Sigmoid colon (tissue), 6 donors: ENCODE measurements at regions not wholly inside any gene's neighbourhood (a gene's known extent, or its start where the extent isn't known, plus 50 kb on each side); places are given as distances from the start of the nearest gene placed in this dataset.

Experiments
- DNase-seq: peaks from one replicate; pipeline ENCODE4 v3.0.0-alpha.2; 2019
- H3K27ac ChIP-seq, 4 donors: fragments of 200-600 bp; sonication (generic); one replicate each; pipeline ENCODE4 v1.5.1; 2016 to 2019; ENCODE audit warnings: mild to moderate bottlenecking in 1 of 4
- H3K27me3 ChIP-seq, 3 donors: fragments of 200-600 bp; sonication (generic); one replicate each; pipeline ENCODE4 v1.5.1; 2019; ENCODE audit warnings: mild to moderate bottlenecking in 1 of 3
- H3K36me3 ChIP-seq, 4 donors: fragments of 200-600 bp; sonication (generic); one replicate each; pipeline ENCODE4 v1.5.1; 2016 to 2019
- H3K4me1 ChIP-seq, 4 donors: fragments of 200-600 bp; sonication (generic); one replicate each; pipeline ENCODE4 v1.5.1; 2017 to 2019
- H3K4me3 ChIP-seq, 4 donors: fragments of 200-600 bp; sonication (generic); one replicate each; pipeline ENCODE4 v1.5.1; 2017 to 2019; ENCODE audit warnings: mild to moderate bottlenecking in 2 of 4, moderate library complexity in 1 of 4
- H3K9me3 ChIP-seq, 4 donors: fragments of 200-600 bp in 3 of 4; sonication (generic) in 3 of 4; one replicate each; pipeline versions ENCODE4 v1.5.1 to v1.6.1; 2013 to 2019
- CTCF ChIP-seq, 4 experiments: fragments of 450-650 bp in 3 of 4; fragments of 200-600 bp in 1 of 4; IDR thresholded peaks; one replicate each; pipeline ENCODE4 v1.5.1; 2016 to 2019; ENCODE audit warnings: antibody characterized with exemption in 4 of 4, mild to moderate bottlenecking in 3 of 4, moderate library complexity in 2 of 4
- EP300 ChIP-seq, 4 donors: sonication (generic); formaldehyde crosslinking; IDR thresholded peaks; one replicate each; pipeline ENCODE4 v1.6.1; 2017; ENCODE audit warnings: antibody characterized with exemption in 4 of 4
- POLR2A ChIP-seq, 2 donors: fragments of 450-650 bp; IDR thresholded peaks; one replicate each; pipeline ENCODE4 v1.6.1; 2016; ENCODE audit warnings: antibody characterized with exemption in 2 of 2, mild to moderate bottlenecking in 2 of 2, moderate library complexity in 2 of 2
- POLR2AphosphoS5 ChIP-seq, 4 donors: sonication (generic); formaldehyde crosslinking; IDR thresholded peaks; one replicate each; pipeline ENCODE4 v1.6.1; 2017; ENCODE audit warnings: antibody characterized with exemption in 4 of 4
- WGBS, 2 donors: extraction: QIAGEN DNeasy Blood & Tissue Kit; methylation state at CpG; one replicate each; pipeline ENCODE4 v1.1.7; 2013; 5-methylcytosine and 5-hydroxymethylcytosine counted together
- intact Hi-C: fragments of 100-400 bp; cut with DNase I; formaldehyde crosslinking; loops from one replicate; pipeline ENCODE4 v1.15.1; 2023
- donor health status: healthy with polysubstance abuse.
- donor health status: healthy.

GRCh38 chr1:55464550-55464949, 249.4 kb upstream of the USP24 start:
- no peak for TF ChIP-seq POLR2AphosphoS5 (IDR thresholded peaks at IDR 0.05)
- no peak for TF ChIP-seq EP300 (IDR thresholded peaks at IDR 0.05)
- TF ChIP-seq CTCF (IDR thresholded peaks at IDR 0.05), result no peak
- no peak for TF ChIP-seq POLR2A (IDR thresholded peaks at IDR 0.05)
- no peaks in the 10 kb centered on the region for H3K36me3 ChIP-seq
- H3K4me3 ChIP-seq, result no peak overlapping the region
- intact Hi-C loops, result no loop called here
- WGBS, 2 donors, result 88 to 95% methylated on average over 1 of the region's 1 CpG
- H3K27me3 ChIP-seq, result no peaks in the 10 kb centered on the region
- H3K9me3 ChIP-seq, result no peaks in the 10 kb centered on the region
- H3K27ac ChIP-seq, result peak overlapping the region; percentile 27 to 76 (median 72)
- no peak for DNase-seq
- H3K4me1 ChIP-seq, result peaks cover 0 to 9% (median 2%) of the 10 kb centered on the region in 4 donors

GRCh38 chr1:55463814-55464475, 248.8 kb upstream of the USP24 start:
- Histone ChIP-seq H3K4me1 (peaks cover 0 to 9% (median 2%) of the 10 kb centered on the region in 4 donors), H3K36me3 (no peaks in the 10 kb centered on the region), H3K9me3 (no peaks in the 10 kb centered on the region), H3K4me3 (no peak overlapping the region), H3K27ac (peak overlapping the region; percentile 27 to 76 (median 72)), H3K27me3 (no peaks in the 10 kb centered on the region)
- DNase-seq, result peak; percentile 82
- WGBS, 2 donors, result 77 to 83% methylated on average over 10 of the region's 10 CpGs
- intact Hi-C loops, result no loop called here
- no peak for TF ChIP-seq POLR2A (IDR thresholded peaks at IDR 0.05)
- no peak for TF ChIP-seq CTCF (IDR thresholded peaks at IDR 0.05)
- peak; percentile 67 to 80 (median 72) for TF ChIP-seq POLR2AphosphoS5 (IDR thresholded peaks at IDR 0.05)
- peak; percentile 87 to 94 (median 92) for TF ChIP-seq EP300 (IDR thresholded peaks at IDR 0.05)

- H3K4me3 ChIP-seq, result no peak overlapping the region
- H3K4me1 ChIP-seq, result no peaks in the 10 kb centered on the region
- H3K27ac ChIP-seq, result no peak overlapping the region
- no peaks in the 10 kb centered on the region for H3K27me3 ChIP-seq
- intact Hi-C loops, result no loop called here
- WGBS, 2 donors, result 73 to 84% methylated on average over 2 of the region's 2 CpGs
- DNase-seq, result no peak
- H3K36me3 ChIP-seq, result no peaks in the 10 kb centered on the region
- H3K9me3 ChIP-seq, result peaks cover 0 to 6% (median 4%) of the 10 kb centered on the region in 4 donors
- TF ChIP-seq POLR2A (IDR thresholded peaks at IDR 0.05), result no peak
- TF ChIP-seq POLR2AphosphoS5 (IDR thresholded peaks at IDR 0.05), result no peak
- no peak for TF ChIP-seq EP300 (IDR thresholded peaks at IDR 0.05)
- TF ChIP-seq CTCF (IDR thresholded peaks at IDR 0.05), result no peak
Measured at GRCh38 chr1:55457874-55458273, 242.7 kb upstream of the USP24 start.

DNA sequence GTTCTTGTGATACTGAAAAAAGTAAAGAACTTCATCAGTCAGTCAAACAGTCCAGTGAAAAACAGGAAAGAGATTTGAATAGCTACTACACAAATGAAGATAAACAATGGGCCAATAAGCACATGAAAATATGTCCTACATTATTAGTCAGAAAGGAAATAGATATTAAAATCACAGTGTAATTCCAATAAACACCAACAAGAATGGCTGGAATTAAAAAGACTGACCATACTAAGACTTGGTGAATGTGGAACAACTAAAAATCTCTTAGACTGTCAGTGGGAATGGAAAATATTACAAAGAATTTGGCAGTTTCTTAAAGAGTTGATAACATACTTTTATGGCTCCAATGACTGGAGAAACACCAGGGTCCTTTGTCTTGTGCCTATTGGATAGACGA, 241.8 kb upstream of the USP24 start:
- DNase-seq, result no peak
- Histone ChIP-seq H3K4me3 (no peak overlapping the region), H3K9me3 (peaks cover 0 to 6% (median 4%) of the 10 kb centered on the region in 4 donors), H3K4me1 (no peaks in the 10 kb centered on the region), H3K36me3 (no peaks in the 10 kb centered on the region), H3K27ac (no peak overlapping the region), H3K27me3 (no peaks in the 10 kb centered on the region)
- WGBS, 2 donors, result 85 to 87% methylated on average over 1 of the region's 1 CpG
- TF ChIP-seq EP300 (IDR thresholded peaks at IDR 0.05) (no peak), POLR2AphosphoS5 (IDR thresholded peaks at IDR 0.05) (no peak), POLR2A (IDR thresholded peaks at IDR 0.05) (no peak), CTCF (IDR thresholded peaks at IDR 0.05) (no peak)
- intact Hi-C loops, result no loop called here

DNA sequence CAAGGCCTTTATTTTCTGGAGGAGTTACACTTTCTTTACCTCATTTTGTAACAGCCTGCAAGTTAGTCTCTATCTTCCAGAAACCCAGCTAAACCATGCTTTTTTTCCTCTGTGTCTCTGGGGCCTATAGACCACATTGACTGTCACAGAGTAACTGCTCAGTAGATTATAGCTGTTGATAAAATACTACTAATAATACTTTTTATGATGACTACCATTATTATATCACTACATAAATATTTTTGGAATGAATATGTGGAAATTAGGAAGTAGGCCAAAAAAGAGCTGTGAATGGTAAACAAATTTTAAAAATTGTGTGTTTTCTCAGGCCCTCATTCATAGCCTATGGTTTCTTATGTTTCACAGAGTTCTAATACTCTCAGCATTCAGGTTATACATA, 233.1 kb upstream of the USP24 start:
- intact Hi-C loops, result no loop called here
- Histone ChIP-seq H3K4me3 (no peak overlapping the region), H3K9me3 (no peaks in the 10 kb centered on the region), H3K4me1 (peaks cover 0 to 14% (median 7%) of the 10 kb centered on the region in 4 donors), H3K36me3 (no peaks in the 10 kb centered on the region), H3K27ac (no peak overlapping the region), H3K27me3 (no peaks in the 10 kb centered on the region)
- no peak for DNase-seq
- TF ChIP-seq CTCF (IDR thresholded peaks at IDR 0.05) (no peak), EP300 (IDR thresholded peaks at IDR 0.05) (no peak), POLR2AphosphoS5 (IDR thresholded peaks at IDR 0.05) (no peak), POLR2A (IDR thresholded peaks at IDR 0.05) (no peak)
